Rectal smooth muscle tissue (tissue), 1 donor: ENCODE measurements at regions not wholly inside any gene's neighbourhood (a gene's known extent, or its start where the extent isn't known, plus 50 kb on each side); places are given as distances from the start of the nearest gene placed in this dataset.
"Not testable (repeated sequence)": the region's sequence is repeated elsewhere in the genome, so short reads cannot be mapped to it uniquely, and the experiment has no call there.

ENCODE experiments used
- H3K27ac ChIP-seq: one replicate; pipeline ENCODE4 v1.7.0; 2013; ENCODE audit warnings: low read depth, low read length, inconsistent platforms
- H3K27me3 ChIP-seq: one replicate; pipeline ENCODE4 v1.7.0; 2013; ENCODE audit warnings: low read length; ENCODE audit not compliant: control insufficient read depth, insufficient read depth
- H3K36me3 ChIP-seq: one replicate; pipeline ENCODE4 v1.7.0; 2013; ENCODE audit warnings: low read length; ENCODE audit not compliant: control insufficient read depth, insufficient read depth
- H3K4me1 ChIP-seq: one replicate; pipeline ENCODE4 v1.7.0; 2013; ENCODE audit warnings: low read length; ENCODE audit not compliant: control insufficient read depth, insufficient read depth
- H3K4me3 ChIP-seq: one replicate; pipeline ENCODE4 v1.7.0; 2013; ENCODE audit warnings: low read length
- H3K9ac ChIP-seq: one replicate; pipeline ENCODE4 v1.7.0; 2013; ENCODE audit warnings: low read length

DNA sequence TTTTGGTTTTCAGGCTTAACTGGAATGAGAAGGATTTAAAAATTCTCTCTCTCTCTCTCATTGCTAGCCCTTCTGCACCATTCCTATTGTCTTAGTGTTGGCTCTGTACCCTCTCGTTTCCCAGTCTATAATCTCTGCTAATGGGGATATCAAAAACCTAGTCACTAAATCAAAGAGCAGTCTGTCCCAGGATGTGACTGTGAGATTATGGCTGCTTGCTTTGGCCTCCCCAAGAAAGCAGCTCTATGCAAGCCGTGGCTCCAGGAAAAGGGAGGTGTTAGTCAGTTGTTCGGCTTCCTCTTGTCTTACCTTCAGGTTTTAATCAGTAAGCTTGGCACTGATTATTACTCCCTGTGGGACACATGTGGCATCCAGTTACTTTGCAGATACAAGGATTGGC, 468.8 kb downstream of the USP25 start:
- H3K27ac ChIP-seq = no peak overlapping the region
- no peaks in the 10 kb centered on the region for H3K4me1 ChIP-seq
- no peaks in the 10 kb centered on the region for H3K27me3 ChIP-seq
- H3K36me3 ChIP-seq = no peaks in the 10 kb centered on the region
- H3K4me3 ChIP-seq = no peak overlapping the region
- H3K9ac ChIP-seq = no peak overlapping the region

GRCh38 chr21:16199539-16199938, 469.8 kb downstream of the USP25 start:
- no peaks in the 10 kb centered on the region for H3K36me3 ChIP-seq
- H3K9ac ChIP-seq = no peak overlapping the region
- H3K27me3 ChIP-seq = no peaks in the 10 kb centered on the region
- no peak overlapping the region for H3K27ac ChIP-seq
- H3K4me3 ChIP-seq = no peak overlapping the region
- H3K4me1 ChIP-seq = no peaks in the 10 kb centered on the region

GRCh38 chr21:16201718-16202117, 471.9 kb downstream of the USP25 start:
- Histone ChIP-seq H3K27me3 (no peaks in the 10 kb centered on the region), H3K4me1 (no peaks in the 10 kb centered on the region), H3K36me3 (no peaks in the 10 kb centered on the region), H3K4me3 (no peak overlapping the region), H3K9ac (no peak overlapping the region), H3K27ac (no peak overlapping the region)

DNA sequence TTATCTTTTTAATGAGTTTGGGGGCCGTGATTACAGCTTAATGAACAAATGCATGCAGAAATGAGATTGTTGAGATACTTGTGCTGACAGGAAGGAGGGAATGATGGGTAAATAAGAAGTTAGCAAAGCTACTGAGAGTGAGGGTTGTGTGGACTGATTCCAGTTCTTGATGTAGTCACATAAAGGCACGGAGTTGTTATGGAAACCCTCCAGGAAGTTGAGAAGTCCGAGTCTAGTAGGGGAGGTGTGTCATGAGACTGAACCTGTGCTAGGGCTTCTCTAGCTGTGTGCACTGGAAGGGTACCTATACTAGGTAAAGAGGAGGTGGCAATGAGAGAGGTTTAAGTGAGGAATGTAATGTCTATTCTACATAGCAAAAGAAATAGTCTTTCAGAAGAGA, 475.7 kb downstream of the USP25 start:
- H3K4me1 ChIP-seq = no peaks in the 10 kb centered on the region

GRCh38 chr21:16211339-16212303, 481.8 kb downstream of the USP25 start:
- peak overlapping the region; percentile 66 for H3K27ac ChIP-seq
- H3K4me3 ChIP-seq = peak overlapping the region; percentile 27
- no peak overlapping the region for H3K9ac ChIP-seq
- H3K36me3 ChIP-seq = no peaks in the 10 kb centered on the region
- H3K27me3 ChIP-seq = no peaks in the 10 kb centered on the region
- H3K4me1 ChIP-seq = peaks cover 2% of the 10 kb centered on the region

More for the DNA sequence above, 475.7 kb downstream of the USP25 start:
- Histone ChIP-seq H3K27ac (no peak overlapping the region), H3K27me3 (no peaks in the 10 kb centered on the region), H3K9ac (no peak overlapping the region), H3K36me3 (no peaks in the 10 kb centered on the region), H3K4me3 (no peak overlapping the region)

GRCh38 chr21:16213518-16213917, 483.7 kb downstream of the USP25 start:
- Histone ChIP-seq H3K9ac (no peak overlapping the region), H3K27ac (no peak overlapping the region), H3K27me3 (no peaks in the 10 kb centered on the region), H3K36me3 (no peaks in the 10 kb centered on the region), H3K4me1 (peaks cover 2% of the 10 kb centered on the region), H3K4me3 (no peak overlapping the region)

- Histone ChIP-seq H3K36me3 (no peaks in the 10 kb centered on the region), H3K27me3 (no peaks in the 10 kb centered on the region), H3K27ac (no peak overlapping the region), H3K4me3 (no peak overlapping the region), H3K9ac (no peak overlapping the region), H3K4me1 (peaks cover 2% of the 10 kb centered on the region)
These were observed 485.4 kb downstream of the USP25 start for GRCh38 chr21:16215193-16215592.

DNA sequence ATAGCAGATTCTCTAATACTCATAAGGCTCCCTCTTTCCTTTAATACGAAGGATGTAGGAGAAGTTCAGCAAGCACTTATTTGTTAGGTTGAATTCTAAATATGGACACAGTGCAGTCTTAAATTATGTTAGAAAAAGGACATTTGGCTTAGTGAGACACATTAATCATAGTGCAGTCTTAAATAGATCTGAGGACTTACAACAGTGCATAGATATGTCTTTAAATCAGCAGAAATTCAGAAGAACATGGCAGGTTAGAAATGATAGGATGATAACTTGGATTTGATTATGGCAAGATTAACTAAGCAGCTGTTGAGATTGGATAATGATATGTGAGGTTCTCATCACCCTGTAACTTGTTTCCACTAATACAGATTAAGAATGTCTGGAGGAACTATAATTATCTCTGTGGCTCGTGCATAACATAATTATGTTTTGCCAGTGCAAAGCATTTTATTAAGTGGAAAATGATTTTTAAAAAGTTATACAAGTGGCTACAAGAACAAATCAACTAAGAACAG, 485.9 kb downstream of the USP25 start:
- Histone ChIP-seq H3K27me3 (no peaks in the 10 kb centered on the region), H3K4me3 (no peak overlapping the region), H3K4me1 (peaks cover 2% of the 10 kb centered on the region), H3K9ac (no peak overlapping the region), H3K36me3 (no peaks in the 10 kb centered on the region), H3K27ac (no peak overlapping the region)

DNA sequence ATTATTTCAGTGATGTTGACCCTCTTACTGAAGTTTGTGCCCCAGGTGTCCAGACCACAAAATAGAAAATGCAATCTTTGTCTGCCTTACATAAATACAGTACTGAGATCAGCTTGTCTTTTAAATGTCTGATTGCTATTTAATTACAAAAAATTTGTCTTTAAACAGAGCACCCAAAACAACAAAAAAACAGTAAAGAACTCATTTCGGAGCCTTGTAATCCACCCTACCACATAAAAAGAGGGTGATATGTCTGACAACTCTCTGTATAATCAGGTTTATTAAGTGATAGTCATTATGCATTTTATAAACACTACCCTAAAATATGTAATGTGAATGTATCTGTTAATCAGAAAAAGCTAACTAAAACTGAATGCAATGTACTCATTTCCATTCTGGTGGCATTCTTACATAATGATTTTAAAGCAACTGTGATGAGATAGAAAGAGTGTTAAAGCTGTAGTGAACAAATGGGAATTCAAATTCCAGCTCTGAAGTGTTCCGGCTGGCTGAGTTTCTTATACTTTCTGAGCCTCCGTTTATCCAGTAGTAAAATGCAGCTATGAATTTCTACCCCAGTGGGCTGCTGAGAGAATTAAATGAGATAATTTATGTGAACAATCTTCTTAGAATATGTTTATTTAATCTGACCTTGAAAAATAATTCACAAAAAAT, 486.6 kb downstream of the USP25 start:
- no peak overlapping the region for H3K9ac ChIP-seq
- no peak overlapping the region for H3K4me3 ChIP-seq
- H3K27ac ChIP-seq = no peak overlapping the region
- no peaks in the 10 kb centered on the region for H3K36me3 ChIP-seq
- no peaks in the 10 kb centered on the region for H3K27me3 ChIP-seq
- H3K4me1 ChIP-seq = peaks cover 2% of the 10 kb centered on the region

GRCh38 chr21:16218682-16219343, 489.0 kb downstream of the USP25 start:
- H3K4me3 ChIP-seq = no peak overlapping the region
- H3K4me1 ChIP-seq = peaks cover 2% of the 10 kb centered on the region
- H3K9ac ChIP-seq = no peak overlapping the region
- no peak overlapping the region for H3K27ac ChIP-seq
- H3K36me3 ChIP-seq = no peaks in the 10 kb centered on the region
- H3K27me3 ChIP-seq = no peaks in the 10 kb centered on the region

GRCh38 chr21:16224756-16225155, 495.0 kb downstream of the USP25 start:
- not testable (repeated sequence) for H3K27me3 ChIP-seq, H3K27ac ChIP-seq, H3K4me3 ChIP-seq, H3K36me3 ChIP-seq, H3K4me1 ChIP-seq, H3K9ac ChIP-seq

DNA sequence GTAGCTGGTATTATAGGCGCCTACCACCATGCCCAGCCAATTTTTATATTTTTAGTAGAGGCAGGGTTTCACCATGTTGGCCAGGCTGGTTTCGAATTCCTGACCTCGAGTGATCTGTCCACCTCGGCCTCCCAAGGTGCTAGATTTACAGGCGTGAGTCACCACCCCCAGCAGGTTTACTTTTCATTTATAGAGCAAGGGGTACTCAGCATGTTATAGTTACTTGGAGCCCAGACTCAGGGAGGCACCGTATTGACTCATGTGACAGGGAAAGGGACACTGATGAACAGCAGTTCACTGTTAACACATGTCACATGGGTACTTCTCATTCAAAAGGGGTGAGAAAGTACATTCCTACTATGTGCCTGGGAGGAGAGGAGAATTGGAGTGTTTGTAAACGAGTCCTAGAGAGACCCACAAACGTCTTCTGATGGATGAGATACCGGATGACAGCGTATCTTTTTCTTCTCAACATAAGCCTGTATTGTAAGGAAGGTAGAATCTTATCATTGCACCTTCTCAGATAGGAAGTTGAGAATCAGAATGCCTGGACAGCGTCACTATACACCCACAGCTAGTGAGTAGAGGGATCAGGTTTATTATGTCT, 510.0 kb downstream of the USP25 start:
- Histone ChIP-seq H3K36me3 (no peaks in the 10 kb centered on the region), H3K9ac (no peak overlapping the region), H3K27me3 (no peaks in the 10 kb centered on the region), H3K4me3 (no peak overlapping the region), H3K4me1 (no peaks in the 10 kb centered on the region), H3K27ac (no peak overlapping the region)
